ENCODE measurements at regions not wholly inside any gene's neighbourhood (a gene's known extent, or its start where the extent isn't known, plus 50 kb on each side); places are given as distances from the start of the nearest gene placed in this dataset.
"Not testable (repeated sequence)": the region's sequence is repeated elsewhere in the genome, so short reads cannot be mapped to it uniquely, and the experiment has no call there.

GRCh38 chr11:122195790-122196189 is 79.8 kb upstream of the BLID start:
- DNase-seq: no peak
- no peak overlapping the region for H3K4me3 Mint-ChIP-seq
- H3K36me3 Mint-ChIP-seq: no peaks in the 10 kb centered on the region
- no peaks in the 10 kb centered on the region for H3K4me1 Mint-ChIP-seq
- H3K27ac Mint-ChIP-seq: no peak overlapping the region
- peaks cover 3 to 22% (median 10%) of the 10 kb centered on the region in 5 donors for H3K27me3 Mint-ChIP-seq
- ATAC-seq: no peak
- POLR2A ChIA-PET: no interaction called here
- peaks cover 0 to 5% (median 0%) of the 10 kb centered on the region in 9 donors for H3K9me3 Mint-ChIP-seq

- H3K36me3 Mint-ChIP-seq, H3K9me3 Mint-ChIP-seq, POLR2A ChIA-PET, H3K4me1 Mint-ChIP-seq, H3K27ac Mint-ChIP-seq, ATAC-seq, DNase-seq, H3K4me3 Mint-ChIP-seq: not testable (repeated sequence)
- H3K27me3 Mint-ChIP-seq: peaks cover 5 to 29% (median 8%) of the 10 kb centered on the region in 5 donors
These were observed 78.0 kb upstream of the BLID start for GRCh38 chr11:122193881-122194480.

GRCh38 chr11:122193457-122193856 is 77.4 kb upstream of the BLID start:
- Mint-ChIP-seq H3K4me1 (no peaks in the 10 kb centered on the region), H3K4me3 (no peak overlapping the region), H3K27me3 (peaks cover 5 to 29% (median 8%) of the 10 kb centered on the region in 5 donors), H3K36me3 (no peaks in the 10 kb centered on the region), H3K9me3 (peaks cover 0 to 4% (median 0%) of the 10 kb centered on the region in 9 donors), H3K27ac (no peak overlapping the region)
- POLR2A ChIA-PET: no interaction called here
- ATAC-seq (no peak), DNase-seq (no peak)

- Mint-ChIP-seq H3K4me1 (no peaks in the 10 kb centered on the region), H3K27ac (no peak overlapping the region), H3K4me3 (no peak overlapping the region), H3K27me3 (peaks cover 5 to 26% (median 8%) of the 10 kb centered on the region in 5 donors), H3K9me3 (peaks cover 0 to 2% (median 0%) of the 10 kb centered on the region in 9 donors), H3K36me3 (no peaks in the 10 kb centered on the region)
- DNase-seq: no peak
- POLR2A ChIA-PET: no interaction called here
- ATAC-seq: no peak
These were observed 76.7 kb upstream of the BLID start for GRCh38 chr11:122192634-122193255.

- no peak overlapping the region for H3K4me3 Mint-ChIP-seq
- ATAC-seq (no peak), DNase-seq (no peak)
- no peaks in the 10 kb centered on the region for H3K4me1 Mint-ChIP-seq
- H3K36me3 Mint-ChIP-seq: no peaks in the 10 kb centered on the region
- POLR2A ChIA-PET: no interaction called here
- no peak overlapping the region for H3K27ac Mint-ChIP-seq
- peaks cover 1 to 20% (median 5%) of the 10 kb centered on the region in 5 donors for H3K27me3 Mint-ChIP-seq
- H3K9me3 Mint-ChIP-seq: peaks cover 0 to 2% (median 0%) of the 10 kb centered on the region in 9 donors
These were observed 74.8 kb upstream of the BLID start for GRCh38 chr11:122190768-122191167.

GRCh38 chr11:122189229-122189628 is 73.2 kb upstream of the BLID start:
- Mint-ChIP-seq H3K4me3 (no peak overlapping the region), H3K27ac (no peak overlapping the region), H3K36me3 (no peaks in the 10 kb centered on the region), H3K4me1 (no peaks in the 10 kb centered on the region), H3K27me3 (peaks cover 3 to 33% (median 17%) of the 10 kb centered on the region in 5 donors), H3K9me3 (peaks cover 0 to 2% (median 0%) of the 10 kb centered on the region in 9 donors)
- ATAC-seq: no peak
- DNase-seq: no peak
- POLR2A ChIA-PET: no interaction called here

- no peak for DNase-seq
- Mint-ChIP-seq H3K9me3 (no peaks in the 10 kb centered on the region), H3K27ac (no peak overlapping the region), H3K27me3 (peaks cover 3 to 33% (median 21%) of the 10 kb centered on the region in 5 donors), H3K36me3 (no peaks in the 10 kb centered on the region), H3K4me1 (no peaks in the 10 kb centered on the region), H3K4me3 (no peak overlapping the region)
- POLR2A ChIA-PET: interaction anchor here (0.7 kb wide), 1 partner anchor 13 kb away, joined by 4 read pairs; no protein-coding TSS in a partner anchor
- no peak for ATAC-seq
These were observed 71.6 kb upstream of the BLID start for GRCh38 chr11:122187373-122188165.

- H3K27me3 Mint-ChIP-seq: peaks cover 3 to 28% (median 21%) of the 10 kb centered on the region in 5 donors
- no peak for ATAC-seq
- H3K27ac Mint-ChIP-seq: no peak overlapping the region
- H3K4me1 Mint-ChIP-seq: no peaks in the 10 kb centered on the region
- no peaks in the 10 kb centered on the region for H3K36me3 Mint-ChIP-seq
- H3K4me3 Mint-ChIP-seq: no peak overlapping the region
- POLR2A ChIA-PET: no interaction called here
- no peaks in the 10 kb centered on the region for H3K9me3 Mint-ChIP-seq
- no peak for DNase-seq
These were observed 70.5 kb upstream of the BLID start for GRCh38 chr11:122186439-122187080.

- Mint-ChIP-seq H3K4me3 (no peak overlapping the region), H3K36me3 (no peaks in the 10 kb centered on the region), H3K4me1 (no peaks in the 10 kb centered on the region), H3K27ac (no peak overlapping the region), H3K9me3 (no peaks in the 10 kb centered on the region), H3K27me3 (peaks cover 2 to 22% (median 14%) of the 10 kb centered on the region in 5 donors)
- ATAC-seq (no peak), DNase-seq (no peak)
- POLR2A ChIA-PET: no interaction called here
These were observed 67.9 kb upstream of the BLID start for GRCh38 chr11:122183933-122184332.

GRCh38 chr11:122181893-122182292 is 65.9 kb upstream of the BLID start:
- Mint-ChIP-seq H3K36me3 (no peaks in the 10 kb centered on the region), H3K4me3 (no peak overlapping the region), H3K4me1 (no peaks in the 10 kb centered on the region), H3K27me3 (peaks cover 2 to 23% (median 14%) of the 10 kb centered on the region in 5 donors), H3K9me3 (peaks cover 0 to 1% (median 0%) of the 10 kb centered on the region in 9 donors), H3K27ac (no peak overlapping the region)
- DNase-seq (no peak), ATAC-seq (no peak)
- POLR2A ChIA-PET: no interaction called here

GRCh38 chr11:122181372-122181771 is 65.4 kb upstream of the BLID start:
- ATAC-seq (no peak), DNase-seq (no peak)
- POLR2A ChIA-PET: no interaction called here
- no peak overlapping the region for H3K27ac Mint-ChIP-seq
- no peaks in the 10 kb centered on the region for H3K4me1 Mint-ChIP-seq
- no peak overlapping the region for H3K4me3 Mint-ChIP-seq
- no peaks in the 10 kb centered on the region for H3K36me3 Mint-ChIP-seq
- H3K9me3 Mint-ChIP-seq: peaks cover 0 to 2% (median 0%) of the 10 kb centered on the region in 9 donors
- peaks cover 2 to 27% (median 14%) of the 10 kb centered on the region in 5 donors for H3K27me3 Mint-ChIP-seq

- Mint-ChIP-seq H3K27ac (no peak overlapping the region), H3K4me3 (no peak overlapping the region), H3K36me3 (no peaks in the 10 kb centered on the region), H3K9me3 (peaks cover 0 to 2% (median 0%) of the 10 kb centered on the region in 9 donors), H3K4me1 (no peaks in the 10 kb centered on the region), H3K27me3 (peaks cover 2 to 20% (median 11%) of the 10 kb centered on the region in 5 donors)
- ATAC-seq (no peak), DNase-seq (no peak)
- POLR2A ChIA-PET: no interaction called here
These were observed 64.2 kb upstream of the BLID start for GRCh38 chr11:122179961-122180834.
